HG03558 (cell line): ENCODE measurements at regions not wholly inside any gene's neighbourhood (a gene's known extent, or its start where the extent isn't known, plus 50 kb on each side); places are given as distances from the start of the nearest gene placed in this dataset.
"Not testable (repeated sequence)": the region's sequence is repeated elsewhere in the genome, so short reads cannot be mapped to it uniquely, and the experiment has no call there.

ENCODE experiments used
- ATAC-seq: cut with Tn5 transposase; IDR thresholded peaks from one replicate; pipeline ENCODE4 v1.9.1; 2021; ENCODE audit warnings: moderate number of reproducible peaks; ENCODE audit not compliant: unreplicated experiment; ENCODE audit errors: extremely low read depth

- no peak for ATAC-seq
These were observed 111.8 kb upstream of the PALMD start for GRCh38 chr1:99533909-99534637.

DNA sequence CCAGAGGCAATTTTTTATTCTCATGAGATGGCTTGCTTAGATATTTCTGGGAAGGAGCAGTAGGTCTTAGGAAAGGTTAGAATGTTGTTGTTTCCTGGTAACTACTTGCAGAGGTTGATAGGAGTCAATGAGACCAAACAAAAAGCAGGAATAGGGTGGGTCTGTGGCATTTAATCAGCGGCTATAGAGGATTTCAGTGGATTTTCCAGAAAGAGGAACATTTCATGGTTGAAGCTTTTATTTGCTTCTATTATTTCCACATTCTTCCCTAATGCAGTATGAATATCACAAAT lies 111.3 kb upstream of the PALMD start:
- ATAC-seq: no peak

- ATAC-seq: no peak
These were observed 110.3 kb upstream of the PALMD start for GRCh38 chr1:99535470-99536164.

DNA sequence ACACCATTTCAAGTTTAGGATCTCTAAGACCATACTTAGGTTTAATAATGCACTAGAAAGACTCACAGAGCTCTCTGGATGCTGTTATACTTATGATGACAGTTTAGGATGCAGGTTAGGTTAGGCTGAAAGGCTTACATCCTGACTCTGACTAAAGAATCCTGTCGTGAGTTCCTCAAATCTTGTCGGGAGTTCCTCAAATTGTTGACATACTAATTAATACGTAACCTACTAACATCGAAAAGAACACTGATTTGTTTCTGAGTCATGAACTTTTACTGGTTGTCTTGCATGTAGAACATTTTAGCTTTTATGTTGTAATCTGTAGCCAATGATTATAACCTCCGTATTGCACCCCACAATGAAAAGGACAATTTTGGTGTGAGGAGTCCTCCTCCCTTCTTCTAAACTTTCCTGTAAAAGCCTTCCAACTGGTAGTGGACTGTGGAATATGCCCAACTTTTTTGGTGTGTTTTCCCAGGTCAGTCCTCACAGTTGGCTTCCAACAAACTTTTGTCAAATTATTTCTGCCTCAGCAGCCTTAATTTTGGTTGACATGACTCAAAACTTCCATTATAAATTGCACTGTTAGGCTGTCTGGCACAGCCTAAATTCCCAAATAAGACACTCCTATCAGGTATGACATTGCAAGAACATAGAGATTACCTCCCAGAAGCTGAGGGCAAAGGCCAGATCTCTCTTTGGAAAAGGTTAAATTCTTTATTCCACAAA lies 107.9 kb upstream of the PALMD start:
- ATAC-seq: no peak

DNA sequence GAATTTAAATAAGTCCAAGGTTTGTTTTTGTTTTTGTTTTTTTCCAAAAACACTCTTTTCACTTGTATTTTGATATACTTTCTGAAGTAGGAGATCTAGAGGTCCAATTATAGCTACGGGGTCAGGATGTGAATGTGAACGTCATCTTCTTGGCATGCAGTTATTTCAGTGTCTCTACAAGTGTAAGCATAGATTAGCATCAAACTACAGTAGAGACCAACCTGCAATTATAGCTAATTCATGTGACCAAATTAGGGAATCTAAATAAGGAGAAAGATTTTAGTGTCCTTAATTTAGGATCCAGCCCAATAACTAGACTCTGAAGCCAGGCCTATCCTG lies 107.3 kb upstream of the PALMD start:
- ATAC-seq: no peak

DNA sequence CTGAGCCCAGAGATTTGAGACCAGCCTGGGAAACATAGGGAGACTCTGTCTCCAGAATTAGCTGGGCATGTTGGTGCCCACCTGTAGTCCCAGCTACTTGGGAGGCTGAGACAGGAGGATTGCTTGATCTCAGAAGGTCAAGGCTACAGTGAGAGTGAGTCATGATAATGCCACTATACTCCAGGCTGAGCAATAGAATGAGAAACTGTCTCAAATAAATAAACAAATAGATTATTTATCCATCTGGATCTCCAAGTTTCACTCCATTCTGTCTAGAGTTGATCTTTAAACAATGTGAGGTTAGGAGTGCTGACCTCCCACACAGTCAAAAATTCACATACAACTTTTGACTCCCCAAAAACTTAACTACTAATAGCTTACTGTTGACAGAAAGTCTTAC lies 106.8 kb upstream of the PALMD start:
- ATAC-seq: no peak

- ATAC-seq: no peak
These were observed 105.2 kb upstream of the PALMD start for GRCh38 chr1:99540744-99541143.

DNA sequence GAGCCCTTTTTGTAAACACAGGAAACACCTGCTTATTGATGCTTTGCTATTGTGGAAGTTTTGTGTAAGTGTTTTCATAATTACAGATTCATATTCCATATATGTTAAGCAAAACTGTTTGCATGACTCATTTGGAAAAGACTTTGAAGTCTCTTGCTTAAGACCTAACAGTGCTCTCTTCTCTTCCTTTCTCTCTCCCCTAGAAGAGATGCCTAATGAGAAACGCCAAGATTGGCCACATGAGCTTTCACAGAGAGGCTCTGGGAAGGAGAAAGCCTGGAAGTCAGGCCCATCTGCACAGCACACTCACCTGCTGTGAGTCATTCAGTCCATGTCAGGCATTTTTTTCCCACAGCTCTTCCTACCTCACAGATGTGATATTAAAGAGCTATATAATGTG lies 101.6 kb upstream of the PALMD start:
- no peak for ATAC-seq

DNA sequence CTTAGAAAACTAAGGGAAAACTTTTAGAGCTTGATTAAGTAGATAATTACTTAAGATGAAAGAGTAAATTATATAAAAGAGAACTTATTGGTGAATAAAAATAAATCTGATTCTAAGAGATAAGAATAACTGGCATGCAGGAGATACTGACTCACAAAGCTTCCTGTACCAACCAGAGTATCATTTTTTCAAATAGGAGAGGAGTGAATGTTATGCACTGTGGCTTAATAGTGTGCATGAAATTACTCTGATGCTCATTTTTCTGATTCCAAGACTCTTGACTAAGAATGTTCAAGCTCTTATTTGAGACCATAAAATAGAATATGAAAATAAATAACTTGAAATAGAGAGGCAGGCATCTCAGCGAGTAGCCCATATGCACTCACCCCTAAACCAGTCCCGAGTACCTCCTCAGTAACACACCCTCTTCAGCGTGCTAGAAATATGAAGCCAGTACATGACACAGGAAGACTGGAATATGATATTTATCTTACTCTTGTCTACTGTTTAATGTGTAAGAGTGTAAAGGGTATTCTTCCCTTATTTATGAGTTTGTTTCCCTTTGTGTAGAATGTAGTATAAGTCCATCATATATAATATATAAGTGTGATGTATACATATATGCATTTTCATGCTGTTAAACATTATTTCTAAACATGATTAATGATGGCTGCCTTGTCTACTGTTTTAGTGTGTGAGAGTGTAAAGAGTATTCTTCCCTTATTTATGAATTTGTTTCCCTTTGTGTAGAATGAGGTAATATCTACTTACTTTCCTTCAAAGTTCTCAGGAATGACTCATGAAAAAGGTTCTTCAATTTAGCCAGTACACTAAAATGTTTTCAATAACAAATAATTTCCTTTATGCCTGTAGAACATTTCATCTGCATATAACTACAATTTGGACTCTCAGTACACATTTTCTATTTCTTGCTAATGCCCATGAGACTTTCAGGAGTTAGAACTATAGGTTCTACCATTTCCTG lies 99.2 kb upstream of the PALMD start:
- ATAC-seq: no peak

DNA sequence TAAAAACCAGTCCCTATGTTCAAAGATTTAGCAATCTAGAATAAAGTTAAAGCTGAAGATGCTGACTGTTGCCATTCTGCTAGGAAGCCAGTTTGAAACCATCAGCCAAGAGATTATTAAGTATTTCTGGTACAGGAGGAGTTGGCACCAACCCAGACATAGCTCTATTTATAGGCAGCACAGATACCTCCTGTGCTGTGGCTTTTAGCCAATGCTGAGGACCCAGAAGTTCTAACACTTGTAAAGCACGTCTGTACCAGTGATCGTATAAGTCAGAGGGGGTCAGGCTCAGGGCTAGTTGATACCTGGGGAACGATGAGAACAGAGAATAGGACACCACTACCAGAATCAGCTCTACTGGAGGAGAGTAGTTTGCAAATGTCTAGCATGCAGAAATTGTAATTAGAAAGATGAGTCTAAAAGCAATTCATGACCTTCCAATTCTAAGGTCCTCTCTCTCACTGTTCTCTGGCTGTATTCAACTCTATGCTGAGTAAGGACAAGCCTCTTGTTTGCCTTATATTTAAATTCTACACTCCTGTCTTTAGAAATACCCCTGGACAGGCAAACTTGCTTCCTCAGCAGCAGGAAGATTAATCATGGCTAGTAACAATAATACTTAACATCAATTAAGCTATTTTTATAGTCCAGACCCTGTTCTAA lies 96.8 kb upstream of the PALMD start:
- no peak for ATAC-seq

- ATAC-seq: no peak
These were observed 95.7 kb upstream of the PALMD start for GRCh38 chr1:99550198-99550597.

GRCh38 chr1:99551812-99552614 lies 93.9 kb upstream of the PALMD start:
- no peak for ATAC-seq

GRCh38 chr1:99553301-99553700 lies 92.6 kb upstream of the PALMD start:
- ATAC-seq: no peak

DNA sequence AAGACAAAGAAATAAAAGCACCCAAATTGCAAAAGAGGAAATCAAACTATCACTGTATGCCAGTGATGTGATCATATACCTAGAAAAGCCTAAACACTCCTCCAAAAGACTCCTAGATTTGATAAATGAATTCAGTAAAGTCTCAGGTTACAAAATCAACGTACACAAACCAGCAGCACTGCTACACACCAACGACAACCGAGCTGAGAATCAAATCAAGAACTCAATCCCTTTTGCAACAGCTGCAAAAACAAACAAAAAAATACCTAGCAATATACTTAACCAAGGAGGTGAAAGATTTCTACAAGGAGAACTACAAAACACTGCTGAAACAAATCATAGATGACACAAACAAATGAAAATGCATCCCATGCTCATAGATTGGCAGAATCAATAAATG lies 92.1 kb upstream of the PALMD start:
- ATAC-seq: not testable (repeated sequence)

GRCh38 chr1:99554727-99555126 lies 91.2 kb upstream of the PALMD start:
- no peak for ATAC-seq

GRCh38 chr1:99557546-99558202 lies 88.2 kb upstream of the PALMD start:
- ATAC-seq: peak; percentile 62

GRCh38 chr1:99559166-99559565 lies 86.7 kb upstream of the PALMD start:
- ATAC-seq: no peak

DNA sequence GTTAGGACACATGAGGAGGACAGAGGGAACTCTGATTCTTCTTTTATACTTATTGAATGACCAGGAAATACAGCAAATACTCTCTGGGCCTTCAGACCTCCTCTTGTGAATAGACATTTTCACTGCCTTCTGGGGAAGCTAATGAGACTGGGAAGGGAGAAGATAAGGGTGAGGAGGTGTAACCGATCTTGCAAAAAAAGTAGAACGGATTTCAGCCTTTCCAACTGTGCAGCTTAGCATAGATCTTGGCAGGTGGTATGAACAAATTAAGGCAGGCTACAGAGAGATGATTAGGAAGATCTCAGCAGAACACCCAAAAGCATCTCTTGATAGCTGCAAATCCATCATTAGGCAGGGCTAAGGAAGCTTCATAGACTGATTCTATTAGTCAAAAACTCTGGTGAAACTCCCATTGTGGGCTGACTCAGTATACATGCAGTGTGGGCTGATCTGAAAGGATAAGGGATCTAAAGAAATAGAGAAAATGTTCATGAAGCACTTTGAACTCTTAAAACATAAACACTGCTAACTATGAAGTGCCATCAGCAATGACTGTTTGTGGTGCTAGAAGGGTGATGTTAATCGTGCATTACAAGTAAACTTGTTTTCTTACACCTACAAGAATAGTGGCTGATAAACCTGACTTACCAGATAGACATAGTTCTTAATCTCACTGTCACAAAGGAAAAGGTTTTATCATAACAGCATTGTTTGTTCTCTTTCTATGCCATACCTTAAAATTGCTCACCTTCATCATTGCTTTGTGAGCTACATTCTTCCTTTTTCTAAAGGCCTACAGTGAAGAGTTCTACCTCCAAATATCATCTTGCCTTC lies 85.5 kb upstream of the PALMD start:
- no peak for ATAC-seq
